ENCODE measurements at regions not wholly inside any gene's neighbourhood (a gene's known extent, or its start where the extent isn't known, plus 50 kb on each side); places are given as distances from the start of the nearest gene placed in this dataset.
"Not testable (repeated sequence)": the region's sequence is repeated elsewhere in the genome, so short reads cannot be mapped to it uniquely, and the experiment has no call there.

DNA sequence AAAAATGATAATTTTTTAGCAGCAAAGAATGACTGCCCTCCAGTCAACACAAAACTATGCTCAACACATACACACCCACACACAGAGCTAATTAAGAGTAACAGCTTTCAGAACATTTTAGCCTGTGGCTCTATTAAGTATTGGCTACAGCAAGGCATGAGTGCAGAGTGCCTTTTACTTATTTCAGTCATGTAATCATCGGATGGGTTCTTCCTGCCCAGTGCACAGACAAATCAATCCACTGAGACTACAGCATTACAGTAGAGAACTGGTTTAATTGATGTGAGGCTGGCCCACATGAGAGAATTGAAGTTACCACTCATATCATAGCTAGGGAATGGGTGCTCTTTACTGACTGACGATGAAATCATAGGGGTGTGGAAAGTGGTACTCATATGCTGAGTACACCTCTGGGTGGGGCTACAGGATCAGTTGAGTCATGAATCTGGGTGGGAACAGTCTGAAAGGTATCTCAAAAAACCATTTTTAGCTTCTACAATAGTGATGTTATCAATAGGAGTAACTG is 241.0 kb downstream of the FSIP2 start:
- Histone ChIP-seq H3K4me2 (ENCODE audit: low read depth, low read length, poor library complexity, severe bottlenecking) (no peak overlapping the region), H3K36me3 (ENCODE audit: insufficient read depth, low read length) (no peaks in the 10 kb centered on the region), H3K9me3 (ENCODE audit: insufficient read depth, low read depth, low read length) (no peaks in the 10 kb centered on the region), H4K20me1 (ENCODE audit: insufficient read depth, low read length, poor library complexity, severe bottlenecking) (no peaks in the 10 kb centered on the region), H2AFZ (ENCODE audit: low read length) (no peak overlapping the region), H3K79me2 (ENCODE audit: insufficient read depth, low read length) (no peaks in the 10 kb centered on the region), H3F3A (ENCODE audit: low read depth) (no peaks in the 10 kb centered on the region), H3K4me3 (ENCODE audit: low read length, poor library complexity, severe bottlenecking) (no peak overlapping the region), H3K4me1 (ENCODE audit: insufficient read depth, low read length, poor library complexity, severe bottlenecking) (no peaks in the 10 kb centered on the region), H3K27me3 (ENCODE audit: insufficient read depth, low read length, poor library complexity, severe bottlenecking) (no peaks in the 10 kb centered on the region), H3K9ac (ENCODE audit: low read depth, low read length, poor library complexity, severe bottlenecking) (no peak overlapping the region), H3K9me2 (replicated peaks; ENCODE audit: low read depth, low read length) (no peaks in the 10 kb centered on the region)
- no peak for TF ChIP-seq EZH2phosphoT487 (IDR thresholded peaks at IDR 0.05; ENCODE audit: borderline replicate concordance)
- TF ChIP-seq, protein P1, sequence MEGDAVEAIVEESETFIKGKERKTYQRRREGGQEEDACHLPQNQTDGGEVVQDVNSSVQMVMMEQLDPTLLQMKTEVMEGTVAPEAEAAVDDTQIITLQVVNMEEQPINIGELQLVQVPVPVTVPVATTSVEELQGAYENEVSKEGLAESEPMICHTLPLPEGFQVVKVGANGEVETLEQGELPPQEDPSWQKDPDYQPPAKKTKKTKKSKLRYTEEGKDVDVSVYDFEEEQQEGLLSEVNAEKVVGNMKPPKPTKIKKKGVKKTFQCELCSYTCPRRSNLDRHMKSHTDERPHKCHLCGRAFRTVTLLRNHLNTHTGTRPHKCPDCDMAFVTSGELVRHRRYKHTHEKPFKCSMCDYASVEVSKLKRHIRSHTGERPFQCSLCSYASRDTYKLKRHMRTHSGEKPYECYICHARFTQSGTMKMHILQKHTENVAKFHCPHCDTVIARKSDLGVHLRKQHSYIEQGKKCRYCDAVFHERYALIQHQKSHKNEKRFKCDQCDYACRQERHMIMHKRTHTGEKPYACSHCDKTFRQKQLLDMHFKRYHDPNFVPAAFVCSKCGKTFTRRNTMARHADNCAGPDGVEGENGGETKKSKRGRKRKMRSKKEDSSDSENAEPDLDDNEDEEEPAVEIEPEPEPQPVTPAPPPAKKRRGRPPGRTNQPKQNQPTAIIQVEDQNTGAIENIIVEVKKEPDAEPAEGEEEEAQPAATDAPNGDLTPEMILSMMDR (conservative IDR thresholded peaks at IDR 0.05; ENCODE audit: low read length) = no peak; the same call in 1 of the 2 replicates

DNA sequence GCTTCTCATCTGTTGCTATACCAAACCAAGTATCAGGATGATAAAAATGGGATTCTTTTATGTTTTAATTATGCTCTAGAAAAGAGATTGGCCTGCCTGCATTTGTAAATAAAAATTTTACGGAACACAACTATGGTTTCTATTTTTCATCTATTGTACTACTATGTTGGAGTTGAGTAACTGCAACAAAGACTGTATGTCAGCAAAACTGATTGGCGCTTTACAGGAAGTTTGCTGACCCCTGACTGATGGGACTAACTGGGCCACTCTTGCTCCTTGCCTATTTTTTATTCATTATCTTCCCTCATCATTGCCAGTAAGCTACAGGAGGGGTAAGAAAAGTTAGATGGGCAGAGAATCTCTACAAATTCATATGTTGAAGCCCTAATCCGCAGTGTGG is 242.3 kb downstream of the FSIP2 start:
- Histone ChIP-seq H4K20me1 (ENCODE audit: insufficient read depth, low read length, poor library complexity, severe bottlenecking) (no peaks in the 10 kb centered on the region), H3K9me3 (ENCODE audit: insufficient read depth, low read depth, low read length) (no peaks in the 10 kb centered on the region), H2AFZ (ENCODE audit: low read length) (no peak overlapping the region), H3K36me3 (ENCODE audit: insufficient read depth, low read length) (no peaks in the 10 kb centered on the region), H3K4me3 (ENCODE audit: low read length, poor library complexity, severe bottlenecking) (no peak overlapping the region), H3F3A (ENCODE audit: low read depth) (no peaks in the 10 kb centered on the region), H3K79me2 (ENCODE audit: insufficient read depth, low read length) (no peaks in the 10 kb centered on the region), H3K9me2 (replicated peaks; ENCODE audit: low read depth, low read length) (no peaks in the 10 kb centered on the region), H3K4me1 (ENCODE audit: insufficient read depth, low read length, poor library complexity, severe bottlenecking) (no peaks in the 10 kb centered on the region), H3K4me2 (ENCODE audit: low read depth, low read length, poor library complexity, severe bottlenecking) (no peak overlapping the region), H3K27me3 (ENCODE audit: insufficient read depth, low read length, poor library complexity, severe bottlenecking) (no peaks in the 10 kb centered on the region), H3K9ac (ENCODE audit: low read depth, low read length, poor library complexity, severe bottlenecking) (no peak overlapping the region)
- no peak for TF ChIP-seq EZH2phosphoT487 (IDR thresholded peaks at IDR 0.05; ENCODE audit: borderline replicate concordance)
- TF ChIP-seq, protein P1 (conservative IDR thresholded peaks at IDR 0.05; ENCODE audit: low read length) = no peak

DNA sequence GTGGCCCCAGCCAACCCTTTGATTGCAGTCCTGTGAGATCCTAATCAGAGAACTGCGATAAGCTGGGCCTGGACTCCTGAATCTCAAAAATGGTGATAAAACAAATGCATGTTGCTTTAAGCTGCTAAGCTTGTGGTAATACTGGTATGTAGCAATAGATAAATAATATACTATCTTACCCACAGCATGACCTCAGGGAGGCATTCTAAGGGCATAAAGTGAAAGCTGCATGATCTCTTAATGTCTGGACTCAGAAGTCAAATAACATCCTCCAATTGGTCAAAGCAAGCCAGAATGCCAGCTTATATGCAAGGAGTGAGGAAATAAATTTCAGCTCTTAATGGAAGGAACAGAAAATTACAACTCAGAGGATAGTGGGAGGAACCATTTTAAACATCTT is 246.1 kb downstream of the FSIP2 start:
- no peaks in the 10 kb centered on the region for H3K9me2 ChIP-seq (replicated peaks; ENCODE audit: low read depth, low read length)
- no peaks in the 10 kb centered on the region for H3K27me3 ChIP-seq (ENCODE audit: insufficient read depth, low read length, poor library complexity, severe bottlenecking)
- no peak overlapping the region for H3K9ac ChIP-seq (ENCODE audit: low read depth, low read length, poor library complexity, severe bottlenecking)
- H3K4me3 ChIP-seq (ENCODE audit: low read length, poor library complexity, severe bottlenecking) = no peak overlapping the region
- no peak overlapping the region for H3K4me2 ChIP-seq (ENCODE audit: low read depth, low read length, poor library complexity, severe bottlenecking)
- H2AFZ ChIP-seq (ENCODE audit: low read length) = no peak overlapping the region
- no peaks in the 10 kb centered on the region for H3F3A ChIP-seq (ENCODE audit: low read depth)
- H3K9me3 ChIP-seq (ENCODE audit: insufficient read depth, low read depth, low read length) = no peaks in the 10 kb centered on the region
- H3K4me1 ChIP-seq (ENCODE audit: insufficient read depth, low read length, poor library complexity, severe bottlenecking) = no peaks in the 10 kb centered on the region
- no peaks in the 10 kb centered on the region for H3K79me2 ChIP-seq (ENCODE audit: insufficient read depth, low read length)
- no peaks in the 10 kb centered on the region for H4K20me1 ChIP-seq (ENCODE audit: insufficient read depth, low read length, poor library complexity, severe bottlenecking)
- no peak for TF ChIP-seq EZH2phosphoT487 (IDR thresholded peaks at IDR 0.05; ENCODE audit: borderline replicate concordance)
- TF ChIP-seq, protein P1 (conservative IDR thresholded peaks at IDR 0.05; ENCODE audit: low read length) = no peak
- H3K36me3 ChIP-seq (ENCODE audit: insufficient read depth, low read length) = no peaks in the 10 kb centered on the region

DNA sequence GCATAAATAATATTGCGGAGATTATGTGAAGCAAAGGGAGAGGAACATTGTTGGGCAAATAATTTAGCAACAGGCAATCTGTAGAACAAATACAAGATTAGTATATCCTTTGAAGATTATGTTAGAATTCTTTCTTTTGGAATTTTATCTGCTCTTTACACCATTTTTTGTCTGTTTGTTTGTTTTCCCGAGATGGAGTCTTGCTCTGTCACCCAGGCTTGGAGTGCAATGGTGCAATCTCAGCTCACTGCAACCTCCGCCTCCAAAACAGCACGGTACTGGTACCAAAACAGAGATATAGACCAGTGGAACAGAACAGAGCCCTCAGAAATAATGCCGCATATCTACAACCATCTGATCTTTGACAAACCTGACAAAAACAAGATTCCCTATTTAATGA is 250.3 kb downstream of the FSIP2 start:
- H3K79me2 ChIP-seq (ENCODE audit: insufficient read depth, low read length); H3K9me3 ChIP-seq (ENCODE audit: insufficient read depth, low read depth, low read length); H3K4me2 ChIP-seq (ENCODE audit: low read depth, low read length, poor library complexity, severe bottlenecking); H2AFZ ChIP-seq (ENCODE audit: low read length); H3K9me2 ChIP-seq (replicated peaks; ENCODE audit: low read depth, low read length); H3K9ac ChIP-seq (ENCODE audit: low read depth, low read length, poor library complexity, severe bottlenecking); H3K36me3 ChIP-seq (ENCODE audit: insufficient read depth, low read length); H3K4me3 ChIP-seq (ENCODE audit: low read length, poor library complexity, severe bottlenecking); H4K20me1 ChIP-seq (ENCODE audit: insufficient read depth, low read length, poor library complexity, severe bottlenecking); H3F3A ChIP-seq (ENCODE audit: low read depth); H3K27me3 ChIP-seq (ENCODE audit: insufficient read depth, low read length, poor library complexity, severe bottlenecking); H3K4me1 ChIP-seq (ENCODE audit: insufficient read depth, low read length, poor library complexity, severe bottlenecking): not testable (repeated sequence)

All from Loucy (cell line).